Colonic mucosa (tissue), 4 donors: ENCODE measurements at regions not wholly inside any gene's neighbourhood (a gene's known extent, or its start where the extent isn't known, plus 50 kb on each side); places are given as distances from the start of the nearest gene placed in this dataset.

Source experiments
- DNase-seq: peaks from one replicate; pipeline ENCODE4 v3.0.0-alpha.2; 2020
- H3K27ac ChIP-seq: fragments of 200-600 bp; one replicate; pipeline ENCODE4 v1.8.0; 2021
- H3K27me3 ChIP-seq: fragments of 200-600 bp; one replicate; pipeline ENCODE4 v1.8.0; 2021
- H3K36me3 ChIP-seq: fragments of 200-600 bp; one replicate; pipeline ENCODE4 v1.8.0; 2021
- H3K4me1 ChIP-seq: fragments of 200-600 bp; one replicate; pipeline ENCODE4 v1.8.0; 2021; ENCODE audit warnings: mild to moderate bottlenecking
- H3K4me3 ChIP-seq: fragments of 200-600 bp; one replicate; pipeline ENCODE4 v1.8.0; 2021
- H3K9ac ChIP-seq, 2 donors: one replicate each; pipeline ENCODE4 v1.7.0; 2013; ENCODE audit warnings: control low read depth in 2 of 2, low read depth in 2 of 2, low read length in 2 of 2
- H3K9me3 ChIP-seq: fragments of 200-600 bp; one replicate; pipeline ENCODE4 v1.8.0; 2021
- CTCF ChIP-seq: fragments of 200-600 bp; IDR thresholded peaks from one replicate; pipeline ENCODE4 v1.8.0; 2022; ENCODE audit warnings: antibody characterized with exemption, mild to moderate bottlenecking
- intact Hi-C: fragments of 100-400 bp; cut with DNase I; formaldehyde crosslinking; loops from one replicate; pipeline ENCODE4 v1.14.1; 2022
- donor health status: healthy.
- donor health status: DM: no; HTN: no; CAD: no.
- donor health status: DM: no; HTN: no; CAD: no.

GRCh38 chr7:126227643-126228042, 1025.1 kb downstream of the GRM8 start:
- DNase-seq, result no peak
- Histone ChIP-seq H3K36me3 (no peaks in the 10 kb centered on the region), H3K9me3 (no peaks in the 10 kb centered on the region), H3K4me1 (no peaks in the 10 kb centered on the region), H3K4me3 (no peak overlapping the region), H3K27ac (no peak overlapping the region), H3K27me3 (no peaks in the 10 kb centered on the region), H3K9ac (no peak overlapping the region)
- TF ChIP-seq CTCF, result no peak
- intact Hi-C loops, result no loop called here

- Histone ChIP-seq H3K36me3 (no peaks in the 10 kb centered on the region), H3K27me3 (no peaks in the 10 kb centered on the region), H3K9me3 (no peaks in the 10 kb centered on the region), H3K4me3 (no peak overlapping the region), H3K27ac (no peak overlapping the region), H3K9ac (no peak overlapping the region), H3K4me1 (no peaks in the 10 kb centered on the region)
- TF ChIP-seq CTCF, result no peak
- intact Hi-C loops, result no loop called here
- no peak for DNase-seq
Observed at GRCh38 chr7:126227055-126227454, 1025.7 kb downstream of the GRM8 start.

DNA sequence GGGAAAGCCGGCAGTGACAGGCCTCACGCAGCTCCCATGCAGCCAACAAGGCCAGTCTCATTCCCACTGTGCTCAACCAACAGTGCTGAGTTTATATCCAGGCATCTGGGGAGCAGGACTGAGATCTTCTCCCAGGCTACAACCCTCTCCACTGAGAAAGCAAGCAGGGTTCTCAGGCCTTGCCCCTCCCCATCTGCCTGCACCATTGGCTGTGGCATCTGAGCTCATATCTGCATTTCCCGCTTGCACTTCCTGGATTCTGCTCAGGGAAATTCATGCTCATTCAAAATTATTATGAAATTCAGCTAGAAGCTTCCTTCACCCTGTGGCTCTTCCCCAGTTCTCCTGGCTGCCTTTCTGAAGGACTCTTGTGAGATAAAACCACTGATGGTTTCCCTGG, 1029.0 kb downstream of the GRM8 start:
- intact Hi-C loops, result no loop called here
- Histone ChIP-seq H3K27ac (no peak overlapping the region), H3K27me3 (no peaks in the 10 kb centered on the region), H3K4me3 (no peak overlapping the region), H3K4me1 (no peaks in the 10 kb centered on the region), H3K36me3 (no peaks in the 10 kb centered on the region), H3K9me3 (no peaks in the 10 kb centered on the region), H3K9ac (no peak overlapping the region)
- no peak for TF ChIP-seq CTCF
- DNase-seq, result no peak

- TF ChIP-seq CTCF, result no peak
- intact Hi-C loops, result no loop called here
- no peaks in the 10 kb centered on the region for H3K4me1 ChIP-seq
- H3K36me3 ChIP-seq, result no peaks in the 10 kb centered on the region
- no peak overlapping the region for H3K9ac ChIP-seq
- H3K27ac ChIP-seq, result no peak overlapping the region
- no peaks in the 10 kb centered on the region for H3K9me3 ChIP-seq
- H3K4me3 ChIP-seq, result no peak overlapping the region
- no peaks in the 10 kb centered on the region for H3K27me3 ChIP-seq
- DNase-seq, result no peak
Observed at GRCh38 chr7:126222782-126223181, 1030.0 kb downstream of the GRM8 start.

DNA sequence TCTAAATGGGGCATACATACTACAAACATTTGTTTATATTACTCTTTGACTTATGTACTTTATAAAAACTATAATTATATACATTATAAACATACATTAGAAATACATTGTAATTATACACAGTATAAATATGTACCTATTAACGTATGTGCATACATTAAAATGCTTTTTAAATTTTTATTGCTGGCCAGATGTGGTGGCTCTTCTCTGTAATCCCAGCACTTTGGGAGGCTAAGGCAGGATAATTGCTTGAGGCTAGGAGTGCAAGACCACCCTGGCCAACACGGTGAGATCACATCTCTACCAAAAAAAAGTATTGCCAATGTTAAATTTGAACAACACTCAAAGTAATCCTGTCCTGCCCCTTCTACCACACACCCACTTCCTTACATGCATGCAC, 1037.0 kb downstream of the GRM8 start:
- no peaks in the 10 kb centered on the region for H3K36me3 ChIP-seq
- no peak overlapping the region for H3K9ac ChIP-seq
- H3K27ac ChIP-seq, result no peak overlapping the region
- H3K27me3 ChIP-seq, result no peaks in the 10 kb centered on the region
- no peaks in the 10 kb centered on the region for H3K9me3 ChIP-seq
- H3K4me1 ChIP-seq, result no peaks in the 10 kb centered on the region
- no peak for TF ChIP-seq CTCF
- DNase-seq, result no peak
- no peak overlapping the region for H3K4me3 ChIP-seq
- intact Hi-C loops, result no loop called here

DNA sequence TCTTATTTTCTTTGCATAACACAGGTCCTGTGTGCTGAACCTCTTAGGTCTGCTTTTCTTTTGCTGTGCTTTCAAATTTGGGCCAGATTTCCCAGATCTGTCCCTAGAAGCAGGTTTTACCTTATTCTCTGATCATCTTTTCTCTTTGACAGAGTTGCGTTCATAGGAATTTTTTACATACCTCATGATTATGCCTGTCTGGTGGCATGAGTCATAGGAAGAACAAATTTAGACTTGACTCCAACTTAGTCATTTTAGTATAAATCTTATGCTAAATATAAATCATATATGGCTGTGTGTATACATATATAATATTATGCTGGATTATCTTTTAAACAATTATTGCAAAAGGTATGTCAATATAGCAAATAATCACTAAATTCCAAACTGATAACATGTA, 1038.9 kb downstream of the GRM8 start:
- intact Hi-C loops, result no loop called here
- TF ChIP-seq CTCF, result no peak
- Histone ChIP-seq H3K9me3 (no peaks in the 10 kb centered on the region), H3K4me3 (no peak overlapping the region), H3K4me1 (no peaks in the 10 kb centered on the region), H3K9ac (no peak overlapping the region), H3K27me3 (no peaks in the 10 kb centered on the region), H3K27ac (no peak overlapping the region), H3K36me3 (no peaks in the 10 kb centered on the region)
- DNase-seq, result no peak
